ENCODE measurements at regions not wholly inside any gene's neighbourhood (a gene's known extent, or its start where the extent isn't known, plus 50 kb on each side); places are given as distances from the start of the nearest gene placed in this dataset.

DNA sequence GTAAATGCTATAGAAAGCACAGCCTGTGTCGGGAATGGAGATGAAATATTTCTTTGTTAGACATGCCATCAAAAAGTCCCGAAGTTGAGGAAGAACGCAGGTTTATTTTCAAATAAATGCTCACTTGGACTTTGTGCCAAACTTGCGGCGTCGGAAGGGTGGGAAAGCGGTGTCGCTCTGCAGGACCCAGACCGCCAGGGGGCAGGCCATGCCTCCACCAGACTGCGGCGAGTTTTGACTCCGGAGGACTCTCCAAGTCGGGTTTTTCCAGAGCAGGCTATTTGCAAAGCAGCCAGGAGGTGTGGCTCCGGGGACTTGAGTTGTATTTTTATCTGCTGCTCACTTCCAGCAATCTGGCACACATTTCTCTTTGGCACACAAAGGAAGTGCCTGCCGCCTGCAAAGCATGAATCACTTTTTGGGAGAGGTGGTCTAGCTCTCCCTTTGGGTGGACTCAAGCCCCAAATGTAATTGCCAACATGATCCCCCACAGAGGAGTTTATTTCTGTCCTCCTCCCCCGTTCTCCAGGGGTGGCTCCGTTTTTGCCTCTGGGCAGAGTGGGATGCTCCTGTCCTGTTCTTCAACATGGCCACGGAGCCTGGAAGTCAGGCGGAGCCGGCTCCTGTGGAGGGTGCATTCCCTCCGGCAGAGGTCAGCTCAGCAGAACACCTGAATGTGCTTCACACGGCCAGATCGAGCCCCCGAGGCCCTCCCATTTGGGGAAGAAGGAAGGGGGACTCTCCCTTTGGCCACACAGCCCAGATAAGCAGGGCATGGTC, 82.3 kb upstream of the GPR26 start:
- no peak overlapping the region for H3K9ac ChIP-seq (ENCODE audit: low read depth, low read length, poor library complexity, severe bottlenecking)
- H3K9me2 ChIP-seq (replicated peaks; ENCODE audit: low read depth, low read length): no peaks in the 10 kb centered on the region
- no peak overlapping the region for H3K4me3 ChIP-seq (ENCODE audit: low read length, poor library complexity, severe bottlenecking)
- TF ChIP-seq, protein P1, sequence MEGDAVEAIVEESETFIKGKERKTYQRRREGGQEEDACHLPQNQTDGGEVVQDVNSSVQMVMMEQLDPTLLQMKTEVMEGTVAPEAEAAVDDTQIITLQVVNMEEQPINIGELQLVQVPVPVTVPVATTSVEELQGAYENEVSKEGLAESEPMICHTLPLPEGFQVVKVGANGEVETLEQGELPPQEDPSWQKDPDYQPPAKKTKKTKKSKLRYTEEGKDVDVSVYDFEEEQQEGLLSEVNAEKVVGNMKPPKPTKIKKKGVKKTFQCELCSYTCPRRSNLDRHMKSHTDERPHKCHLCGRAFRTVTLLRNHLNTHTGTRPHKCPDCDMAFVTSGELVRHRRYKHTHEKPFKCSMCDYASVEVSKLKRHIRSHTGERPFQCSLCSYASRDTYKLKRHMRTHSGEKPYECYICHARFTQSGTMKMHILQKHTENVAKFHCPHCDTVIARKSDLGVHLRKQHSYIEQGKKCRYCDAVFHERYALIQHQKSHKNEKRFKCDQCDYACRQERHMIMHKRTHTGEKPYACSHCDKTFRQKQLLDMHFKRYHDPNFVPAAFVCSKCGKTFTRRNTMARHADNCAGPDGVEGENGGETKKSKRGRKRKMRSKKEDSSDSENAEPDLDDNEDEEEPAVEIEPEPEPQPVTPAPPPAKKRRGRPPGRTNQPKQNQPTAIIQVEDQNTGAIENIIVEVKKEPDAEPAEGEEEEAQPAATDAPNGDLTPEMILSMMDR (conservative IDR thresholded peaks at IDR 0.05; ENCODE audit: low read length): no peak
- no peak for TF ChIP-seq EZH2phosphoT487 (IDR thresholded peaks at IDR 0.05; ENCODE audit: borderline replicate concordance)
- no peaks in the 10 kb centered on the region for H3K27me3 ChIP-seq (ENCODE audit: insufficient read depth, low read length, poor library complexity, severe bottlenecking)
- no peak overlapping the region for H2AFZ ChIP-seq (ENCODE audit: low read length)
- no peaks in the 10 kb centered on the region for H4K20me1 ChIP-seq (ENCODE audit: insufficient read depth, low read length, poor library complexity, severe bottlenecking)
- no peaks in the 10 kb centered on the region for H3K9me3 ChIP-seq (ENCODE audit: insufficient read depth, low read depth, low read length)
- no peaks in the 10 kb centered on the region for H3F3A ChIP-seq (ENCODE audit: low read depth)
- no peaks in the 10 kb centered on the region for H3K79me2 ChIP-seq (ENCODE audit: insufficient read depth, low read length)
- no peaks in the 10 kb centered on the region for H3K4me1 ChIP-seq (ENCODE audit: insufficient read depth, low read length, poor library complexity, severe bottlenecking)
- no peak overlapping the region for H3K4me2 ChIP-seq (ENCODE audit: low read depth, low read length, poor library complexity, severe bottlenecking)
- no peaks in the 10 kb centered on the region for H3K36me3 ChIP-seq (ENCODE audit: insufficient read depth, low read length)

- H3K27me3 ChIP-seq (ENCODE audit: insufficient read depth, low read length, poor library complexity, severe bottlenecking): no peaks in the 10 kb centered on the region
- no peak overlapping the region for H3K4me2 ChIP-seq (ENCODE audit: low read depth, low read length, poor library complexity, severe bottlenecking)
These were observed 81.8 kb upstream of the GPR26 start for GRCh38 chr10:123584419-123584775.

GRCh38 chr10:123585477-123586445, 80.4 kb upstream of the GPR26 start:
- no peak overlapping the region for H3K4me3 ChIP-seq (ENCODE audit: low read length, poor library complexity, severe bottlenecking)
- no peak overlapping the region for H3K9ac ChIP-seq (ENCODE audit: low read depth, low read length, poor library complexity, severe bottlenecking)
- no peak overlapping the region for H3K4me2 ChIP-seq (ENCODE audit: low read depth, low read length, poor library complexity, severe bottlenecking)
- H3K9me3 ChIP-seq (ENCODE audit: insufficient read depth, low read depth, low read length): no peaks in the 10 kb centered on the region
- H3K36me3 ChIP-seq (ENCODE audit: insufficient read depth, low read length): no peaks in the 10 kb centered on the region
- TF ChIP-seq, protein P1 (conservative IDR thresholded peaks at IDR 0.05; ENCODE audit: low read length): no peak
- no peak for TF ChIP-seq EZH2phosphoT487 (IDR thresholded peaks at IDR 0.05; ENCODE audit: borderline replicate concordance)
- H3K9me2 ChIP-seq (replicated peaks; ENCODE audit: low read depth, low read length): no peaks in the 10 kb centered on the region
- no peak overlapping the region for H2AFZ ChIP-seq (ENCODE audit: low read length)
- H3K27me3 ChIP-seq (ENCODE audit: insufficient read depth, low read length, poor library complexity, severe bottlenecking): no peaks in the 10 kb centered on the region
- no peaks in the 10 kb centered on the region for H4K20me1 ChIP-seq (ENCODE audit: insufficient read depth, low read length, poor library complexity, severe bottlenecking)
- H3K79me2 ChIP-seq (ENCODE audit: insufficient read depth, low read length): no peaks in the 10 kb centered on the region
- no peaks in the 10 kb centered on the region for H3K4me1 ChIP-seq (ENCODE audit: insufficient read depth, low read length, poor library complexity, severe bottlenecking)
- no peaks in the 10 kb centered on the region for H3F3A ChIP-seq (ENCODE audit: low read depth)

More at GRCh38 chr10:123584419-123584775, 81.8 kb upstream of the GPR26 start:
- Histone ChIP-seq H3K9me3 (ENCODE audit: insufficient read depth, low read depth, low read length) (no peaks in the 10 kb centered on the region), H2AFZ (ENCODE audit: low read length) (no peak overlapping the region), H3K9ac (ENCODE audit: low read depth, low read length, poor library complexity, severe bottlenecking) (no peak overlapping the region), H3K36me3 (ENCODE audit: insufficient read depth, low read length) (no peaks in the 10 kb centered on the region), H3K4me1 (ENCODE audit: insufficient read depth, low read length, poor library complexity, severe bottlenecking) (no peaks in the 10 kb centered on the region), H3K4me3 (ENCODE audit: low read length, poor library complexity, severe bottlenecking) (no peak overlapping the region), H4K20me1 (ENCODE audit: insufficient read depth, low read length, poor library complexity, severe bottlenecking) (no peaks in the 10 kb centered on the region), H3K79me2 (ENCODE audit: insufficient read depth, low read length) (no peaks in the 10 kb centered on the region), H3F3A (ENCODE audit: low read depth) (no peaks in the 10 kb centered on the region), H3K9me2 (replicated peaks; ENCODE audit: low read depth, low read length) (no peaks in the 10 kb centered on the region)
- no peak for TF ChIP-seq EZH2phosphoT487 (IDR thresholded peaks at IDR 0.05; ENCODE audit: borderline replicate concordance)
- TF ChIP-seq, protein P1 (conservative IDR thresholded peaks at IDR 0.05; ENCODE audit: low read length): no peak
